WTC11 (cell line): ENCODE measurements at regions not wholly inside any gene's neighbourhood (a gene's known extent, or its start where the extent isn't known, plus 50 kb on each side); places are given as distances from the start of the nearest gene placed in this dataset.

Experiments
- ATF3 ChIP-seq: sonication (generic); formaldehyde crosslinking; conservative IDR thresholded peaks from 2 replicates; pipeline ENCODE4 v1.8.1; 2022; ENCODE audit warnings: mild to moderate bottlenecking, missing genetic modification reagents
- CREB1 ChIP-seq: sonication (generic); formaldehyde crosslinking; IDR thresholded peaks from 2 replicates; pipeline ENCODE4 v1.8.0; 2023; ENCODE audit warnings: mild to moderate bottlenecking, missing genetic modification reagents
- CTCF ChIP-seq: fragments of 200-600 bp; IDR thresholded peaks from 2 replicates; pipeline ENCODE4 v1.8.0; 2022; ENCODE audit warnings: antibody characterized with exemption
- FOXJ3 ChIP-seq: sonication (generic); formaldehyde crosslinking; IDR thresholded peaks from 2 replicates; pipeline ENCODE4 v1.9.0; 2021; ENCODE audit warnings: missing genetic modification reagents, mild to moderate bottlenecking, borderline replicate concordance
- FOXK1 ChIP-seq: sonication (generic); formaldehyde crosslinking; IDR thresholded peaks from 2 replicates; pipeline ENCODE4 v1.8.0; 2022; ENCODE audit warnings: mild to moderate bottlenecking, moderate library complexity, missing genetic modification reagents
- GABPB1 ChIP-seq: sonication (generic); formaldehyde crosslinking; IDR thresholded peaks from 2 replicates; pipeline ENCODE4 v1.8.1; 2023; ENCODE audit warnings: mild to moderate bottlenecking, missing genetic modification reagents
- IRF1 ChIP-seq: sonication (generic); formaldehyde crosslinking; IDR thresholded peaks from 2 replicates; pipeline ENCODE4 v1.8.0; 2023; ENCODE audit warnings: missing genetic modification reagents
- JAZF1 ChIP-seq: fragments of 250-450 bp; sonication (Bioruptor Pico); IDR thresholded peaks from 2 replicates; pipeline ENCODE4 v1.9.0; 2021; ENCODE audit warnings: moderate library complexity, mild to moderate bottlenecking, inconsistent platforms
- MAX ChIP-seq: sonication (generic); formaldehyde crosslinking; IDR thresholded peaks from 2 replicates; pipeline ENCODE4 v1.8.0; 2022; ENCODE audit warnings: mild to moderate bottlenecking, missing genetic modification reagents
- NFE2L1 ChIP-seq: sonication (generic); formaldehyde crosslinking; IDR thresholded peaks from 2 replicates; pipeline ENCODE4 v1.8.1; 2023; ENCODE audit warnings: missing genetic modification reagents
- TCF7 ChIP-seq: sonication (generic); formaldehyde crosslinking; IDR thresholded peaks from 2 replicates; pipeline ENCODE4 v1.8.0; 2022; ENCODE audit warnings: mild to moderate bottlenecking, low read depth, missing genetic modification reagents, moderate library complexity

- TF ChIP-seq CTCF (no peak), JAZF1 (no peak), ATF3 (CRISPR knock-in tag) (no peak), CREB1 (CRISPR knock-in tag) (no peak), FOXJ3 (no peak), FOXK1 (CRISPR knock-in tag) (no peak), IRF1 (no peak), MAX (no peak), NFE2L1 (CRISPR knock-in tag) (no peak), GABPB1 (CRISPR knock-in tag) (no peak), TCF7 (no peak)
Measured at GRCh38 chr10:3241274-3241921, 68.8 kb upstream of the PITRM1 start.
